Fibroblast of the aortic adventitia (primary cell): ENCODE measurements at regions not wholly inside any gene's neighbourhood (a gene's known extent, or its start where the extent isn't known, plus 50 kb on each side); places are given as distances from the start of the nearest gene placed in this dataset.

Experiments
- DNase-seq: peaks from one replicate; pipeline ENCODE4 v3.0.0-alpha.2; 2010; ENCODE audit warnings: low read depth
- H3K4me3 ChIP-seq: 2 replicates; pipeline ENCODE4 v1.5.1; 2011; ENCODE audit warnings: low read depth, mild to moderate bottlenecking, control low read depth, low read length, moderate library complexity
- TF ChIP-seq, protein P1 (sequence below): IDR thresholded peaks from 2 replicates; pipeline ENCODE4 v1.5.1; 2011; ENCODE audit warnings: mild to moderate bottlenecking, low read length, control low read depth, inconsistent platforms; ENCODE audit not compliant: insufficient read depth

DNA sequence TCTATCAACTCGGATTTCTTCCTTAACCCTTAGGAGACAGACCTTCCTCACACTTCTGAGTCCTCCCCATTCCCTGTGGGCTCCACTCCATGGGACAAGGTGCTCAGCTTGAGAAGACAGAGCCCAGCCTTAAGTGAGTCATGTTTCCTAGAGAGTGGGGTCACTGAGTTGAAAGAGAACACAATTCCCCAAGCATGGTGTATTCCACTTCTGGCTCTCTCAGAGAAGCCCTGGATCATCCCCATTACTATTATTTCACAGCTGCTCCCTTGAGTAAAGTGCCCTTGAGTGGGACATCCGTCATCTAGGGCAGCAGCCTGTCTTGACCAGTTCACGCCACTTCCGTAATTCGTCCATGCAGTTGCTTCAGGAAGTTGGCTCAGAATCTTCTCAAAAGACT lies 604.8 kb downstream of the BNC2 start:
- peak; percentile 19 for DNase-seq
- H3K4me3 ChIP-seq: no peak overlapping the region
- TF ChIP-seq, protein P1, sequence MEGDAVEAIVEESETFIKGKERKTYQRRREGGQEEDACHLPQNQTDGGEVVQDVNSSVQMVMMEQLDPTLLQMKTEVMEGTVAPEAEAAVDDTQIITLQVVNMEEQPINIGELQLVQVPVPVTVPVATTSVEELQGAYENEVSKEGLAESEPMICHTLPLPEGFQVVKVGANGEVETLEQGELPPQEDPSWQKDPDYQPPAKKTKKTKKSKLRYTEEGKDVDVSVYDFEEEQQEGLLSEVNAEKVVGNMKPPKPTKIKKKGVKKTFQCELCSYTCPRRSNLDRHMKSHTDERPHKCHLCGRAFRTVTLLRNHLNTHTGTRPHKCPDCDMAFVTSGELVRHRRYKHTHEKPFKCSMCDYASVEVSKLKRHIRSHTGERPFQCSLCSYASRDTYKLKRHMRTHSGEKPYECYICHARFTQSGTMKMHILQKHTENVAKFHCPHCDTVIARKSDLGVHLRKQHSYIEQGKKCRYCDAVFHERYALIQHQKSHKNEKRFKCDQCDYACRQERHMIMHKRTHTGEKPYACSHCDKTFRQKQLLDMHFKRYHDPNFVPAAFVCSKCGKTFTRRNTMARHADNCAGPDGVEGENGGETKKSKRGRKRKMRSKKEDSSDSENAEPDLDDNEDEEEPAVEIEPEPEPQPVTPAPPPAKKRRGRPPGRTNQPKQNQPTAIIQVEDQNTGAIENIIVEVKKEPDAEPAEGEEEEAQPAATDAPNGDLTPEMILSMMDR: no peak

DNA sequence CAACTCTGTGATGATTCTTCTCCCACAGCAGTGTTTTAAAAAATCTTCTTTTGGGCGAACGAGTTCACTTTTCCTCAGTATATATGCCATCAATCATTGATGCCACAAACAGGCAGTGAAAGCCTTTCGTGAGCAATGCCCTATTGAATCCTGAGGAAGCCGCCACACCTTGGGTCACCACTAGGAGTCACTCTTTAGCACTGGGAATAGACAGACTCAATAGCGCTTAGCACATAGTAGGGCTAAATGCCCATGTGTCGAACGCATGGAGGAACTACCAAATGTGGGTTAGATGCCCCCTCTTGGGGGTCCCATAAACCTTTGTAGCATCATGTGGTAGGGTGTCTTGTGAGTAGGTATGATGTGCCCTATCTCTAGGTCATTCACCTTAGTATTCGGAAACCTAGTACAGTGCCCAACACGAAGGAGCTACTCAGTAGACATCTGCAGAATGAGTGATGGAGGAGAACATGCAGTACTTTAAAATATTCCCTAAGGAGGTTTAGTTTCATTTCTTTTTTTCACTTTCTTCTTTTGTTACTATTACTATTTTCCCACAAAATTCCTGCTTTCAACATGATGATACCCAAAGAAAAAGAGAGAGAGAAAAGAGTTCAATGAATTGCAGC lies 603.7 kb downstream of the BNC2 start:
- DNase-seq: no peak
- no peak overlapping the region for H3K4me3 ChIP-seq
- TF ChIP-seq, protein P1: peak; percentile 53

DNA sequence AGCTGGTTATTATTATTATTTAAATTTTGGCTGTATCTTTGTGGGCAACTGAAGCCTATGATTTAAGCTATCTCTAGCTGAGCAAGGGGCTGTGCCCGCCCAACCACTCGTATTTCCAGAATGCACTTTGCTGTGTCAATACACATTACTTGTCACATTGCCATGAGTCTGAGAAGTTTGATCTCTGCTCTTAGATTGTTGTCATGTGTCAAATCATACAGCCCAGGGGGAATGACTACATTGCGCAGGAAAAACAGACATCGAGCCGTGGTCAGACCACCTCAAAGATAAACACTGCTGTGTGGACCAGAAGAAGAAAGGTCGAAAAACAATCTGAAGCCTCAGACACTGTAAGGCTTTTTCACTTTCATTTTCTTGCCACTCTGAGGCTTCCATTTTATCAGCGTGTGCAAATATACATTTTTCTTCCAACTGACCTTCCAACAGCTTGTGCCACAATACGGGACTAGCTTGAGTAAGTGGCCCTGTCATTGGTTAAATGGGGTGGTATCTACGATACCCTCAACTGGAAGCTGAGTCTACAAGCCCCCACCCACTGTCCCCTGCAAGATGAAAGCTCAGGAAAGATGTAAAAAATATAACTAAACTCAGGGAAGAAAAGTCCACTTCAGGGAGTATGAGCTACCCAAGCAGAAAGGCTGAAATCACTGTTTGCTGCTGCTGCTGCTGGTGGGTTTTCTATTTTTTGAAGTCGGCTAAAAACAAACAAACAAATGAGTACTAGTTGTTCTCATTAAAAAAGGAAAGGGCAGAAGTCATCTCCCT lies 603.0 kb downstream of the BNC2 start:
- peak overlapping the region; percentile 47 for H3K4me3 ChIP-seq

DNA sequence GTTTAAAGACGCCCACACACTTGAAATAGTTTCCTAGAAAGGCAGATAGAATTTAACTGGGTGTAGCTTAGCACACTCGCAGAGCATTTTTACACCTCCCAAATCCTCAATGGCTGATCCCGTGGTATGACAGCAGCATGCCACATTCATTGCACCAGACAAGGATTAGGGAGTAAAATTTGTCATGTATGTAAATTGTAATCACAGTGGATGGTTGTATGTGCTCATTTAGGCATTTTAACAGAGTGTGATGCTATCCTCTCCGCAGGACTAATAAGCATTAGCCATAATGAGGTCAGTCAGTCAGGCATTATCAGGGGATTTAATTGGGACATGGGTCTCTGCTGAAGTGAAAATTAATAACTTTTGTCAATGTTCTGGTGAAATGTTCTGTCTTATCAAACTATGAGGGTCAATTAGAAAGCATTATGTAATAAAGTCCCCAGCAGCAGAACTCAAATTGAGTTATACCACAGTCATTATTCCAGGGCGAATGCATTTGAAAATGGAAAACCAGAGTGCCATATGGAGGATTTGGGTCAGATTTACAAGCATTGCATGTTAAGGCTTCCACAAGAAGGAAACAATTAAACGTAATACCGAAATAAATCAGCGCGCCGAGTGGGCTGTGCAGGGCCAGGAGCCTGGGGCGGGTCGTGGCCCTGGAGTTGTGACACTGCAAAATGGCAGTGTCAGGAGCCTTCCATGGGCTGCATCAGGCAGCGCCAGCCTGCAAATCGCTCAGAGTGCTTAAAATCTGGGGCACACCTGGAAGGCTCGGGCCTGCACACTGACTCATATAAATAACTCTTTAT lies 602.2 kb downstream of the BNC2 start:
- TF ChIP-seq, protein P1: no peak
- no peak for DNase-seq
- H3K4me3 ChIP-seq: no peak overlapping the region

More for the DNA sequence above, 603.0 kb downstream of the BNC2 start:
- TF ChIP-seq, protein P1: no peak
- DNase-seq: peak; percentile 61

DNA sequence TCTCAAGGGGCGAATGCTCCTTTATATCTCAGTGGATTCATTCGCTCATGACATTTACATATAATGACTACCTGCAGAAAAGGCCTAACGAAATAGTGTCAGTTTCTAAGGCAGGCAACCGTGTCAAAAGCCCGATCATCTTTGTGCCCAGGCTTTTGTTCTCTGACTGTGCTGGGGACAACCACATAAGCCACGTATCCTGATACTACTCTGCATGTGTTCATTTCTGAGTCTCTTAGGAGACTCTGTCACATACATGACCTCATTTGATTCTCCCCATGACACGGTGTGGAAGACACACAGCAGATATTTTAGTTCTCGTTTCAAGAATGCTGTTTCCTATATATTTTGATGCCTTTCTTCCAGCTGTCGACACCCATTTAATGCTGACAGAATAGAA lies 598.5 kb downstream of the BNC2 start:
- TF ChIP-seq, protein P1: no peak
- no peak overlapping the region for H3K4me3 ChIP-seq
- no peak for DNase-seq

DNA sequence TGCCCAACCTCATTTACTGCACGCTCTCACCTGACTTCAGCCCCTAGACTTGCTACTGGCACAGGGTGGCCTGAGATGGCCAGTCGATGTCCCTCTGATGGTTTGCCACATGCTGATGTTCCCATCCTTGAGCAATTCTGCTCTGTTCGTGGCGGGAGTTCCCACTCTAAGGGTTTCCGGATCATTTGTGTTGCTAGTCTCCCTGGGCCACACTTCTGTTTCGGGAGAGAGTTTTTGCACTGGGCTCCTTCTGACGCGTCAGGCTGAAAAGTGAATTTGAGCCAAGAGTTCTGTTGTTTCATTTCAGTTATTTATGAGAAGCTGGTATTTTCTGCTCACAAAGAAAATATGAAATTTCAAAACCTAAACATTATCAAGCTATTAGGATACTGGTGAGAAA lies 597.7 kb downstream of the BNC2 start:
- TF ChIP-seq, protein P1: no peak
- no peak overlapping the region for H3K4me3 ChIP-seq
- peak; percentile 28 for DNase-seq
